PC-9 (cell line): ENCODE measurements at regions not wholly inside any gene's neighbourhood (a gene's known extent, or its start where the extent isn't known, plus 50 kb on each side); places are given as distances from the start of the nearest gene placed in this dataset.

ENCODE experiments used
- BruUV-seq: library from RNA; stranded (reverse); fragments of 400-500 nt; replicated peaks from 2 replicates; lab custom pipeline; 2021; lab: Mats Ljungman, UMichigan
- CTCF ChIA-PET: fragments of 300-600 bp; sonication (Branson Sonifier 250); formaldehyde crosslinking; loops from one replicate; lab custom pipeline; 2022; ENCODE audit warnings: antibody characterized with exemption; lab: Charles Lee
- POLR2A ChIA-PET: fragments of 300-600 bp; sonication (Branson Sonifier 250); formaldehyde crosslinking; loops from one replicate; lab custom pipeline; 2022; ENCODE audit warnings: antibody characterized with exemption; ENCODE audit not compliant: unreplicated experiment; lab: Charles Lee
- DNase-seq, 2 experiments: peaks; one replicate each; pipeline versions ENCODE4 v3.0.0 to v3.0.0-alpha.2; 2015 to 2022; ENCODE audit warnings: mixed read lengths in 1 of 2
- H2AFZ ChIP-seq: fragments of 200-600 bp; sonication (generic); 2 replicates; pipeline ENCODE4 v1.8.1; 2017; ENCODE audit warnings: antibody characterized with exemption
- H3F3A ChIP-seq: fragments of 200-600 bp; sonication (generic); 2 replicates; pipeline ENCODE4 v1.8.1; 2017; ENCODE audit warnings: antibody characterized with exemption, mild to moderate bottlenecking, low read depth; ENCODE audit not compliant: insufficient read depth
- H3K27ac ChIP-seq: fragments of 200-600 bp; sonication (generic); 2 replicates; pipeline ENCODE4 v1.6.1; 2016; ENCODE audit warnings: mixed run types
- H3K27me3 ChIP-seq: fragments of 200-600 bp; sonication (generic); 2 replicates; pipeline ENCODE4 v1.6.1; 2016; ENCODE audit warnings: low read depth, mixed run types; ENCODE audit not compliant: insufficient read depth
- H3K36me3 ChIP-seq: fragments of 200-600 bp; sonication (generic); 2 replicates; pipeline ENCODE4 v1.6.1; 2016; ENCODE audit warnings: low read depth, mixed run types
- H3K4me1 ChIP-seq: fragments of 200-600 bp; sonication (generic); replicated peaks from 2 replicates; pipeline ENCODE4 v1.6.1; 2016; ENCODE audit warnings: mixed run types; ENCODE audit not compliant: insufficient read depth
- H3K4me2 ChIP-seq: fragments of 200-600 bp; sonication (generic); 2 replicates; pipeline ENCODE4 v1.6.1; 2017; ENCODE audit warnings: mixed run types
- H3K4me3 ChIP-seq: fragments of 200-600 bp; sonication (generic); 2 replicates; pipeline ENCODE4 v1.6.1; 2016; ENCODE audit warnings: mixed run types
- H3K79me2 ChIP-seq: fragments of 200-600 bp; sonication (generic); 2 replicates; pipeline ENCODE4 v1.6.1; 2017; ENCODE audit warnings: low read depth, mixed run types
- H3K9me2 ChIP-seq: fragments of 200-600 bp; sonication (generic); 2 replicates; pipeline ENCODE4 v1.8.1; 2017; ENCODE audit warnings: mild to moderate bottlenecking; ENCODE audit not compliant: insufficient read depth
- H3K9me3 ChIP-seq: fragments of 200-600 bp; sonication (generic); 2 replicates; pipeline ENCODE4 v1.8.1; 2016; ENCODE audit warnings: low read depth; ENCODE audit not compliant: insufficient read depth
- H4K20me1 ChIP-seq: fragments of 200-600 bp; sonication (generic); 2 replicates; pipeline ENCODE4 v1.8.1; 2017; ENCODE audit not compliant: insufficient read depth
- CTCF ChIP-seq: fragments of 200-600 bp; sonication (generic); conservative IDR thresholded peaks from 2 replicates; pipeline ENCODE4 v1.6.1; 2017; ENCODE audit warnings: mixed run types, antibody characterized with exemption, mild to moderate bottlenecking, moderate library complexity
- EZH2 ChIP-seq: fragments of 200-600 bp; sonication (generic); IDR thresholded peaks from 2 replicates; pipeline ENCODE4 v1.8.0; 2017; ENCODE audit warnings: antibody characterized with exemption, low read depth
- intact Hi-C: fragments of 100-400 bp; cut with micrococcal nuclease; formaldehyde crosslinking; loops from one replicate; pipeline ENCODE4 v1.10.0; 2022; ENCODE audit not compliant: unreplicated experiment

DNA sequence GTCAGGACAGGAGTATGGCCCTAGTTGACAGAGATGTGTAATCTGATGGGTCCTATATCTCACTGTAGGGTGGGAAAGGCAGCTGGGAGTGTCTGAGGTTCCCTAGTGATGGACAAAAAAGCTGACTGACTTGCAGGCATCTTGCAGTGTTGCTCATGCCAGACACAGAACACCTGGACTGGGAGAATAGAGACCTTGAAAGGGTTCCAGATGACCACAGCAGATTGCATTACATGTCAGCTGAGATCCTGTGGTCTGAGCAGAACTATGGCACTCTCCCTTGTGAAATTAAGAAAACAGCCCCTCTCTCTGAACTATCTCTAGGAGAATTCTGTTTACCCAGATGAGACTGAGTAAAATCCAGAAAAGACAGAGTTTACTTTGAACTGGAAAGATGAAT, 212.6 kb upstream of the MAN1A1 start:
- Histone ChIP-seq H3K36me3 (no peaks in the 10 kb centered on the region), H3K27ac (no peak overlapping the region), H3K9me3 (no peaks in the 10 kb centered on the region), H3K4me2 (no peak overlapping the region), H3K9me2 (peaks cover 4% of the 10 kb centered on the region; the same call in 1 of the 2 replicates), H3K4me3 (no peak overlapping the region), H3K27me3 (no peaks in the 10 kb centered on the region), H2AFZ (no peak overlapping the region), H4K20me1 (no peaks in the 10 kb centered on the region), H3F3A (no peaks in the 10 kb centered on the region), H3K4me1 (no peaks in the 10 kb centered on the region), H3K79me2 (no peaks in the 10 kb centered on the region)
- CTCF ChIA-PET: no interaction called here
- BruUV-seq: no TSS peak
- intact Hi-C loops: no loop called here
- TF ChIP-seq EZH2 (no peak), CTCF (no peak)
- DNase-seq: no peak
- POLR2A ChIA-PET: no interaction called here

GRCh38 chr6:119559586-119559985, 210.0 kb upstream of the MAN1A1 start:
- CTCF ChIA-PET: no interaction called here
- Histone ChIP-seq H3K4me1 (no peaks in the 10 kb centered on the region), H3K79me2 (no peaks in the 10 kb centered on the region), H3K27me3 (no peaks in the 10 kb centered on the region), H4K20me1 (no peaks in the 10 kb centered on the region), H3K9me2 (peaks cover 4% of the 10 kb centered on the region; the same call in 1 of the 2 replicates), H3K36me3 (no peaks in the 10 kb centered on the region), H2AFZ (no peak overlapping the region), H3K9me3 (no peaks in the 10 kb centered on the region), H3F3A (no peaks in the 10 kb centered on the region), H3K4me2 (no peak overlapping the region), H3K27ac (no peak overlapping the region), H3K4me3 (no peak overlapping the region)
- TF ChIP-seq CTCF (no peak), EZH2 (no peak)
- POLR2A ChIA-PET: no interaction called here
- intact Hi-C loops: no loop called here
- no TSS peak for BruUV-seq
- no peak for DNase-seq

DNA sequence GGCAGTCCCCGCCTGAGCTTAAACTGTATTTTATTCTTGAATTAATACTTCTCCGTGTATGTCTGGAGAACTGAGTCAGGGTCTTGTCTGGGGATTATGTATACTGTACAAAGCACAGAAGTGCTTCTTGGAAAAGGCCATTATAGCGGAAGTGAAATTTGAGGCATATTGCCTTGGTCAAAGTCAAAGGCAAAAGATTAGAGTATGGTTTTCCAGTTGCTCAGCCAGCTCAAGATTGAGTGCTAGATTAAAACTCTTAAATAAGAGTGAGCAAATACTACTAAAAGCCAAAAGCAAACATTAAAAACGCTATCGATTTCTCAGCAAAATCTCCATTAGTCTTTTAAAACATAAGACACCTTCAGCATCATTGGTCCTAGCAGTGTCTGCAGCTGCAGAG, 207.7 kb upstream of the MAN1A1 start:
- TF ChIP-seq EZH2: no peak
- TF ChIP-seq CTCF: no peak
- Histone ChIP-seq H3K4me2 (no peak overlapping the region), H2AFZ (no peak overlapping the region), H3K4me3 (no peak overlapping the region), H3K9me2 (no peaks in the 10 kb centered on the region; the same call in 1 of the 2 replicates), H3K36me3 (no peaks in the 10 kb centered on the region), H3K4me1 (no peaks in the 10 kb centered on the region), H4K20me1 (no peaks in the 10 kb centered on the region), H3F3A (no peaks in the 10 kb centered on the region), H3K79me2 (no peaks in the 10 kb centered on the region), H3K9me3 (no peaks in the 10 kb centered on the region), H3K27ac (no peak overlapping the region), H3K27me3 (no peaks in the 10 kb centered on the region)
- BruUV-seq: no TSS peak
- ChIA-PET CTCF (no interaction called here), POLR2A (no interaction called here)
- intact Hi-C loops: no loop called here
- DNase-seq: no peak
